Natural killer cell (primary cell): ENCODE measurements at regions not wholly inside any gene's neighbourhood (a gene's known extent, or its start where the extent isn't known, plus 50 kb on each side); places are given as distances from the start of the nearest gene placed in this dataset.
A peak's percentile ranks its signal among the peaks of the same experiment; 100 is the strongest.

Experiments
- ATAC-seq, 3 donors: fragments of 150-1000 bp in 2 of 3; fragments of 200-7000 bp in 1 of 3; cut with Tn5 transposase; 1 replicate in 1 of 3; 2 replicates in 2 of 3; pipeline ENCODE4 v1.10.0; 2021; ENCODE audit warnings: mild to moderate bottlenecking in 2 of 3, moderate library complexity in 2 of 3
- DNase-seq, 2 donors: peaks; one replicate each; pipeline versions ENCODE4 v3.0.0 to v3.0.0-alpha.2; 2013 to 2021; ENCODE audit warnings: mixed read lengths in 1 of 2
- H3K27ac ChIP-seq: one replicate; pipeline ENCODE4 v1.5.1; 2013; ENCODE audit warnings: mild to moderate bottlenecking, low read length
- H3K27me3 ChIP-seq: one replicate; pipeline ENCODE4 v1.6.1; 2013; ENCODE audit warnings: low read length; ENCODE audit not compliant: control insufficient read depth, insufficient read depth
- H3K36me3 ChIP-seq: one replicate; pipeline ENCODE4 v1.6.1; 2013; ENCODE audit warnings: low read length; ENCODE audit not compliant: control insufficient read depth, insufficient read depth
- H3K4me1 ChIP-seq: one replicate; pipeline ENCODE4 v1.6.1; 2013; ENCODE audit warnings: low read length; ENCODE audit not compliant: control insufficient read depth, insufficient read depth
- H3K4me3 ChIP-seq: one replicate; pipeline ENCODE4 v1.5.1; 2013; ENCODE audit warnings: low read length
- H3K9me3 ChIP-seq: one replicate; pipeline ENCODE4 v1.6.1; 2013; ENCODE audit warnings: low read length; ENCODE audit not compliant: control insufficient read depth, insufficient read depth
- H3K27ac Mint-ChIP-seq, 2 donors: one replicate each; pipeline ENCODE4 v1.8.0; 2022; ENCODE audit warnings: mild to moderate bottlenecking in 2 of 2, mixed read lengths in 2 of 2, moderate library complexity in 1 of 2
- H3K27me3 Mint-ChIP-seq, 2 donors: one replicate each; pipeline ENCODE4 v1.8.0; 2022; ENCODE audit warnings: low read depth in 2 of 2, mixed read lengths in 2 of 2
- H3K36me3 Mint-ChIP-seq: one replicate; pipeline ENCODE4 v1.8.0; 2022; ENCODE audit warnings: mixed read lengths
- H3K4me1 Mint-ChIP-seq, 2 donors: one replicate each; pipeline ENCODE4 v1.8.0; 2022; ENCODE audit warnings: mixed read lengths in 2 of 2
- H3K4me3 Mint-ChIP-seq: one replicate; pipeline ENCODE4 v1.8.0; 2022; ENCODE audit warnings: mild to moderate bottlenecking, moderate library complexity, mixed read lengths
- H3K9me3 Mint-ChIP-seq, 2 donors: one replicate each; pipeline ENCODE4 v1.8.0; 2022; ENCODE audit warnings: mixed read lengths in 2 of 2
- CTCF ChIP-seq: fragments of 200-600 bp; IDR thresholded peaks from one replicate; pipeline ENCODE4 v1.8.0; 2022; ENCODE audit warnings: antibody characterized with exemption
- WGBS: methylation state at CpG from one replicate; pipeline ENCODE4 v1.1.7; 2013; ENCODE audit warnings: missing lambda C conversion rate; ENCODE audit not compliant: insufficient coverage; 5-methylcytosine and 5-hydroxymethylcytosine counted together
- intact Hi-C: fragments of 100-400 bp; cut with micrococcal nuclease; formaldehyde crosslinking; loops from one replicate; pipeline ENCODE4 v1.14.2; 2022

GRCh38 chr10:33101392-33101787, 143.4 kb upstream of the ITGB1 start:
- peak overlapping the region; percentile 12 to 63 for H3K27ac Mint-ChIP-seq
- H3K27ac ChIP-seq = no peak overlapping the region
- H3K27me3 ChIP-seq = no peaks in the 10 kb centered on the region
- H3K4me1 Mint-ChIP-seq = peaks cover 19 to 30% of the 10 kb centered on the region in 2 donors
- no peaks in the 10 kb centered on the region for H3K36me3 Mint-ChIP-seq
- no peaks in the 10 kb centered on the region for H3K27me3 Mint-ChIP-seq
- H3K4me3 Mint-ChIP-seq = no peak overlapping the region
- 79% methylated on average over 3 of the region's 3 CpGs for WGBS
- no peaks in the 10 kb centered on the region for H3K36me3 ChIP-seq
- no peak for TF ChIP-seq CTCF
- DNase-seq = no peak
- ATAC-seq = no peak
- intact Hi-C loops = loop anchor here (5.0 kb wide), 1 partner anchor 36 kb away; no protein-coding TSS in a partner anchor
- peaks cover 11% of the 10 kb centered on the region for H3K4me1 ChIP-seq
- H3K9me3 ChIP-seq = peaks cover 4% of the 10 kb centered on the region
- H3K9me3 Mint-ChIP-seq = peaks cover 4% of the 10 kb centered on the region in 2 donors
- no peak overlapping the region for H3K4me3 ChIP-seq

- Mint-ChIP-seq H3K27ac (peak overlapping the region; percentile 12 to 63), H3K27me3 (no peaks in the 10 kb centered on the region), H3K4me1 (peaks cover 19 to 30% of the 10 kb centered on the region in 2 donors), H3K9me3 (peaks cover 4% of the 10 kb centered on the region in 2 donors), H3K36me3 (no peaks in the 10 kb centered on the region), H3K4me3 (no peak overlapping the region)
- WGBS = 95% methylated on average over 1 of the region's 1 CpG
- intact Hi-C loops = loop anchor here (5.0 kb wide), 1 partner anchor 36 kb away; no protein-coding TSS in a partner anchor
- no peaks in the 10 kb centered on the region for H3K36me3 ChIP-seq
- peak overlapping the region; percentile 4 for H3K27ac ChIP-seq
- H3K27me3 ChIP-seq = no peaks in the 10 kb centered on the region
- H3K4me3 ChIP-seq = no peak overlapping the region
- H3K9me3 ChIP-seq = peaks cover 4% of the 10 kb centered on the region
- H3K4me1 ChIP-seq = peaks cover 11% of the 10 kb centered on the region
- ATAC-seq = no peak
- no peak for TF ChIP-seq CTCF
- no peak for DNase-seq
Measured at GRCh38 chr10:33100781-33101391, 142.9 kb upstream of the ITGB1 start.

- Mint-ChIP-seq H3K27ac (peak overlapping the region; percentile 59 to 82), H3K27me3 (no peaks in the 10 kb centered on the region), H3K4me1 (peaks cover 19 to 32% of the 10 kb centered on the region in 2 donors), H3K4me3 (peak overlapping the region; percentile 84), H3K36me3 (peaks cover 3% of the 10 kb centered on the region), H3K9me3 (peaks cover 4% of the 10 kb centered on the region in 2 donors)
- Histone ChIP-seq H3K4me1 (peaks cover 11% of the 10 kb centered on the region), H3K27ac (no peak overlapping the region), H3K9me3 (peaks cover 4% of the 10 kb centered on the region), H3K27me3 (no peaks in the 10 kb centered on the region), H3K36me3 (no peaks in the 10 kb centered on the region), H3K4me3 (no peak overlapping the region)
- TF ChIP-seq CTCF = no peak
- intact Hi-C loops = loop anchor here (5.0 kb wide), 1 partner anchor 38 kb away; no protein-coding TSS in a partner anchor
- ATAC-seq (peak in 1 of 3 donors; percentile 29), DNase-seq (no peak)
- WGBS = 33% methylated on average over 1 of the region's 1 CpG
Measured at GRCh38 chr10:33099748-33100147, 141.7 kb upstream of the ITGB1 start.
